ENCODE measurements at regions not wholly inside any gene's neighbourhood (a gene's known extent, or its start where the extent isn't known, plus 50 kb on each side); places are given as distances from the start of the nearest gene placed in this dataset.

DNA sequence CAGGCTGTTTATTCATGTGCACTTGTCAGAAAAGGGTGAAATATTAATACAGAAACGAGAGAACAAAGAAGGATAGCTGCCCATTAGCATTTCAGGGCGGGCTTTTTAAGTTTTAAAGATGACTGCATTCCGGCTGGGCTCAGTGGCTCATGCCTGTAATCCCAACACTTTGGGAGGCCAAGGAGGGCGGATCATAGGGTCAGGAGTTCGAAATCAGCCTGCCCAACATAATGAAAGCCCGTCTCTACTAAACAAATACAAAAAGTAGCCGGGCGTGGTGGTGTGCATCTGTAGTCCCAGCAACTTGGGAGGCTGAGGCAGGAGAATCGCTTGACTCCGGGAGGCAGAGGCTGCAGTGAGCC, 130.5 kb downstream of the HFE start:
- H2AFZ ChIP-seq = peak overlapping the region; percentile 79
- H3K9ac ChIP-seq = no peak overlapping the region
- no peaks in the 10 kb centered on the region for H3K9me3 ChIP-seq (ENCODE audit: control insufficient read depth, low read length)
- no peaks in the 10 kb centered on the region for H3K79me2 ChIP-seq
- H3K27me3 ChIP-seq (ENCODE audit: control insufficient read depth, insufficient read depth, low read length) = no peaks in the 10 kb centered on the region
- H3K27ac ChIP-seq = peak overlapping the region; percentile 99
- H3K4me3 ChIP-seq (ENCODE audit: low read depth, low read length) = peak overlapping the region; percentile 91
- peaks cover 7% of the 10 kb centered on the region for H3K4me1 ChIP-seq
- peak overlapping the region; percentile 96 for H3K4me2 ChIP-seq (ENCODE audit: low read length)
- no peaks in the 10 kb centered on the region for H3K36me3 ChIP-seq (ENCODE audit: control insufficient read depth, insufficient read depth, low read length)
- TF ChIP-seq, protein P1, sequence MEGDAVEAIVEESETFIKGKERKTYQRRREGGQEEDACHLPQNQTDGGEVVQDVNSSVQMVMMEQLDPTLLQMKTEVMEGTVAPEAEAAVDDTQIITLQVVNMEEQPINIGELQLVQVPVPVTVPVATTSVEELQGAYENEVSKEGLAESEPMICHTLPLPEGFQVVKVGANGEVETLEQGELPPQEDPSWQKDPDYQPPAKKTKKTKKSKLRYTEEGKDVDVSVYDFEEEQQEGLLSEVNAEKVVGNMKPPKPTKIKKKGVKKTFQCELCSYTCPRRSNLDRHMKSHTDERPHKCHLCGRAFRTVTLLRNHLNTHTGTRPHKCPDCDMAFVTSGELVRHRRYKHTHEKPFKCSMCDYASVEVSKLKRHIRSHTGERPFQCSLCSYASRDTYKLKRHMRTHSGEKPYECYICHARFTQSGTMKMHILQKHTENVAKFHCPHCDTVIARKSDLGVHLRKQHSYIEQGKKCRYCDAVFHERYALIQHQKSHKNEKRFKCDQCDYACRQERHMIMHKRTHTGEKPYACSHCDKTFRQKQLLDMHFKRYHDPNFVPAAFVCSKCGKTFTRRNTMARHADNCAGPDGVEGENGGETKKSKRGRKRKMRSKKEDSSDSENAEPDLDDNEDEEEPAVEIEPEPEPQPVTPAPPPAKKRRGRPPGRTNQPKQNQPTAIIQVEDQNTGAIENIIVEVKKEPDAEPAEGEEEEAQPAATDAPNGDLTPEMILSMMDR (IDR thresholded peaks at IDR 0.05) = no peak

DNA sequence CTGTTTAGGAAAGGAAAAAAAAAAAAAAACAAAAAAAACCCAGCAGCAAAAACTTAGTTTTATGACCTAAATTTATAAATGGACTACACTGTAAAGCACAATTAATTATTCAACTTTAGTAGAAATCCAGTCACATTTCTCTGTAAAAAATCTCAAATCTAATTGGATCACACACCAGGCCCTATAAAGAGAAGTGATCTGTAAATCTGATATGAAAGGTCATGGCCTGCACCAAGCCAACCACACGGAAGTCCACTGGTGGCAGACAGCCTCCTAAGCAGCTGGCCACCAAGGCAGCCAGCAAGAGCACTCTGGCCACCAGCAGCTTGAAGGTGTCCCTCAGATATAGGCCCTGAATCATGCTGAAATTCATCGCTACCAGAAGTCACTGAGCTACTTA, 131.6 kb downstream of the HFE start:
- Histone ChIP-seq H3K79me2 (no peaks in the 10 kb centered on the region), H3K4me1 (peaks cover 7% of the 10 kb centered on the region), H3K36me3 (ENCODE audit: control insufficient read depth, insufficient read depth, low read length) (no peaks in the 10 kb centered on the region), H3K4me2 (ENCODE audit: low read length) (no peak overlapping the region), H3K9ac (no peak overlapping the region), H3K27me3 (ENCODE audit: control insufficient read depth, insufficient read depth, low read length) (no peaks in the 10 kb centered on the region), H3K9me3 (ENCODE audit: control insufficient read depth, low read length) (no peaks in the 10 kb centered on the region), H3K4me3 (ENCODE audit: low read depth, low read length) (no peak overlapping the region), H3K27ac (no peak overlapping the region), H2AFZ (no peak overlapping the region)
- TF ChIP-seq, protein P1 (IDR thresholded peaks at IDR 0.05) = no peak

DNA sequence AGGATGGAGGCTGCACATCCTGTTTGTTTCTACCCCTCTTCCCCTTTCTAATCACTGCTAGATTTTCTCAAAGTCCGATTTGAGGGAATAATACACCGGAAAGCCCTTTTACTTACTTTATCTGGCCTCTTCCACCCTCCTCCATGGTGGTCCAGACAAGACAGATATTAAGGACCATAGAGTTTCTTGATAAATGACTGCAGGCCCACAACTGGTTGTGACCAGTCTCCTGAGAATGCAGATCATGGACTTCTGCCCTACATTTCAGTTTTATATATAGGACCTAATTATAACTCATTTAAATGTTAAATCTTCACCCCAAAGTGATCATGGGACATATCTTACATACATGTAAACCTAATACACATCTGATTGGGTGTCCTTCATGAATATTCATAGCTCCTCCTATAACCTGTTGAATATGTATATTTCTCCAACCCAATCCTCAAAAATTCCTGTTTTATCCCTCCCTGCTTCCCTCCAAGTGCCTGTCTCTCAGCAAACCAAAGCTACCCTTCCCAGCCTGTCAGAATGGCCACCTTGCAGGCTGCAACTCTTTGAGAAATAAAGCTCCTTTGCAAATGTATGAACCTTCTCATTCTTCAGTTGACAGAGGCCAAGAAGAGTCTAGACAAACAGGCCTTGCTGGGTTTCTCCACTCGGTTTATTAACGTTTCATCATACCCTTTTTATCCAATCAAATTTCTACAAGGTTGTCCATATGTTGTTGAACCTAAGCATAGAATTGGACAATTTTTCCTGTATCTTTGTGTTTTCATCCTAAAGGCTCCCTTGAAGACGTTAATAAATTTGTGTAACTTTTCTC, 133.1 kb downstream of the HFE start:
- Histone ChIP-seq H3K79me2 (no peaks in the 10 kb centered on the region), H3K4me2 (ENCODE audit: low read length) (no peak overlapping the region), H3K9me3 (ENCODE audit: control insufficient read depth, low read length) (no peaks in the 10 kb centered on the region), H2AFZ (no peak overlapping the region), H3K27me3 (ENCODE audit: control insufficient read depth, insufficient read depth, low read length) (no peaks in the 10 kb centered on the region), H3K27ac (no peak overlapping the region), H3K4me3 (ENCODE audit: low read depth, low read length) (no peak overlapping the region), H3K4me1 (peaks cover 7% of the 10 kb centered on the region), H3K36me3 (ENCODE audit: control insufficient read depth, insufficient read depth, low read length) (peaks cover 4% of the 10 kb centered on the region), H3K9ac (no peak overlapping the region)
- TF ChIP-seq, protein P1 (IDR thresholded peaks at IDR 0.05) = no peak

DNA sequence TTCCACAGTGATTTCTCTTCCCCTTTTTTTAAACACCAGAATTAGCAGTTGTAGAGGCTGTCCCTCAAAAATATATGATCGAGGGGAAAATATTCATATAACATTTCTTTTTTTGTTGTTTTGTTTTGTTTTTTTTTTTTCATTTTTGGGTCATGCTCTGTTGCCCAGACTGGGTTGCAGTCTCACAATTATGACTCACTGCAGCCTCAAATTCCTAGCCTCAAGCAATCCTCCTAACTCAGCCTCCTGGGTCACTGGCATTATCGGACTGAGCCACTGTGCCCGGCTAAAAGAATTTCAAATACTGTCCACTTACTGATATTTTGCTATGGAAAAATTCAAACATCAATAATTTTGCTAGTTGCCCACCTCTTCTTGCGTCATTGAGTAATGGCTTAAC, 134.0 kb downstream of the HFE start:
- TF ChIP-seq, protein P1 (IDR thresholded peaks at IDR 0.05) = no peak

DNA sequence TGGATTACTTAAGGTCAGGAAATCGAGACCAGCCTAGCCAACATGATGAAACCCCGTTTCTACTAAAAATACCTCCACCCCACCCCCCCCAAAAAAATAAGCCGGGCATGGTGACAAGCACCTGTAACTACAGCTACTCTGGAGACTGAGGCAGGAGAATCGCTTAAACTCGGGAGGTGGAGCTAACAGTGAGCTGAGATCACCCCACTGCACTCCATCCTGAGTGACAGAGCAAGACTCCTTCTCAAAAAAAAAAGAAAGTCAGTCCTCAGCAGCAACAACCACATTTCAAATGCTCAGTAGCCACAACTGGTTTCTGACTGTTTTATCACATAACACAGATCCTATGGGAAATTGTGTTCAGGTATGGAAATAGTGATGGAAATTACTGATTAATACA, 135.3 kb downstream of the HFE start:
- Histone ChIP-seq H3K4me3 (ENCODE audit: low read depth, low read length) (no peak overlapping the region), H3K4me2 (ENCODE audit: low read length) (no peak overlapping the region), H3K36me3 (ENCODE audit: control insufficient read depth, insufficient read depth, low read length) (peaks cover 4% of the 10 kb centered on the region), H3K27ac (no peak overlapping the region), H3K4me1 (no peaks in the 10 kb centered on the region), H3K27me3 (ENCODE audit: control insufficient read depth, insufficient read depth, low read length) (no peaks in the 10 kb centered on the region), H3K9me3 (ENCODE audit: control insufficient read depth, low read length) (no peaks in the 10 kb centered on the region), H2AFZ (no peak overlapping the region), H3K79me2 (no peaks in the 10 kb centered on the region), H3K9ac (no peak overlapping the region)
- TF ChIP-seq, protein P1 (IDR thresholded peaks at IDR 0.05) = no peak

More for the DNA sequence above, 134.0 kb downstream of the HFE start:
- peaks cover 7% of the 10 kb centered on the region for H3K4me1 ChIP-seq
- no peak overlapping the region for H3K4me3 ChIP-seq (ENCODE audit: low read depth, low read length)
- no peak overlapping the region for H3K9ac ChIP-seq
- no peaks in the 10 kb centered on the region for H3K79me2 ChIP-seq
- no peak overlapping the region for H2AFZ ChIP-seq
- no peak overlapping the region for H3K4me2 ChIP-seq (ENCODE audit: low read length)
- peaks cover 4% of the 10 kb centered on the region for H3K36me3 ChIP-seq (ENCODE audit: control insufficient read depth, insufficient read depth, low read length)
- H3K27me3 ChIP-seq (ENCODE audit: control insufficient read depth, insufficient read depth, low read length) = no peaks in the 10 kb centered on the region
- no peak overlapping the region for H3K27ac ChIP-seq
- H3K9me3 ChIP-seq (ENCODE audit: control insufficient read depth, low read length) = no peaks in the 10 kb centered on the region
